Left ventricle myocardium inferior (tissue), 1 donor: ENCODE measurements at regions not wholly inside any gene's neighbourhood (a gene's known extent, or its start where the extent isn't known, plus 50 kb on each side); places are given as distances from the start of the nearest gene placed in this dataset.
A peak's percentile ranks its signal among the peaks of the same experiment; 100 is the strongest.

Source experiments
- DNase-seq: peaks from one replicate; pipeline ENCODE4 v3.0.0-alpha.2; 2020
- H3K27ac ChIP-seq: fragments of 200-600 bp; replicated peaks from 2 replicates; pipeline ENCODE4 v1.8.0; 2021
- H3K27me3 ChIP-seq: fragments of 200-600 bp; 2 replicates; pipeline ENCODE4 v1.8.0; 2021; ENCODE audit warnings: low read depth
- H3K36me3 ChIP-seq: fragments of 200-600 bp; 2 replicates; pipeline ENCODE4 v1.8.0; 2021
- H3K4me1 ChIP-seq: fragments of 200-600 bp; 2 replicates; pipeline ENCODE4 v1.8.0; 2021
- H3K4me3 ChIP-seq: fragments of 200-600 bp; 2 replicates; pipeline ENCODE4 v1.8.0; 2021; ENCODE audit warnings: mild to moderate bottlenecking, moderate library complexity
- H3K9me3 ChIP-seq: fragments of 200-600 bp; replicated peaks from 2 replicates; pipeline ENCODE4 v1.8.0; 2021
- CTCF ChIP-seq: fragments of 200-600 bp; IDR thresholded peaks from 2 replicates; pipeline ENCODE4 v1.8.0; 2021; ENCODE audit warnings: antibody characterized with exemption, mild to moderate bottlenecking, borderline replicate concordance
- intact Hi-C: fragments of 100-400 bp; cut with micrococcal nuclease; formaldehyde crosslinking; loops from one replicate; pipeline ENCODE4 v1.11.0; 2022
- donor health status: DM: no; HTN: yes; CAD: no; lungs with severe emphysema.

GRCh38 chr12:107451246-107451645 is 234.4 kb upstream of the PWP1 start:
- DNase-seq, result no peak
- H3K4me3 ChIP-seq, result no peak overlapping the region
- intact Hi-C loops, result no loop called here

GRCh38 chr12:107454109-107454830 is 231.3 kb upstream of the PWP1 start:
- intact Hi-C loops, result no loop called here
- no peaks in the 10 kb centered on the region for H3K4me1 ChIP-seq

More at GRCh38 chr12:107451246-107451645, 234.4 kb upstream of the PWP1 start:
- no peaks in the 10 kb centered on the region for H3K36me3 ChIP-seq
- H3K4me1 ChIP-seq, result no peaks in the 10 kb centered on the region
- TF ChIP-seq CTCF, result no peak
- no peak overlapping the region for H3K27ac ChIP-seq
- H3K9me3 ChIP-seq, result no peaks in the 10 kb centered on the region
- peaks cover 3% of the 10 kb centered on the region for H3K27me3 ChIP-seq

GRCh38 chr12:107457362-107457935 is 228.2 kb upstream of the PWP1 start:
- Histone ChIP-seq H3K36me3 (no peaks in the 10 kb centered on the region), H3K4me1 (peaks cover 5% of the 10 kb centered on the region), H3K27me3 (no peaks in the 10 kb centered on the region), H3K27ac (no peak overlapping the region), H3K9me3 (no peaks in the 10 kb centered on the region), H3K4me3 (no peak overlapping the region)
- intact Hi-C loops, result no loop called here
- no peak for DNase-seq
- no peak for TF ChIP-seq CTCF

More at GRCh38 chr12:107454109-107454830, 231.3 kb upstream of the PWP1 start:
- Histone ChIP-seq H3K27ac (no peak overlapping the region), H3K4me3 (no peak overlapping the region), H3K27me3 (no peaks in the 10 kb centered on the region), H3K36me3 (no peaks in the 10 kb centered on the region), H3K9me3 (no peaks in the 10 kb centered on the region)
- DNase-seq, result no peak
- no peak for TF ChIP-seq CTCF

GRCh38 chr12:107458163-107458562 is 227.4 kb upstream of the PWP1 start:
- intact Hi-C loops, result no loop called here
- no peak overlapping the region for H3K4me3 ChIP-seq
- peak; percentile 32 for DNase-seq
- no peaks in the 10 kb centered on the region for H3K36me3 ChIP-seq
- TF ChIP-seq CTCF, result no peak
- H3K27me3 ChIP-seq, result no peaks in the 10 kb centered on the region
- H3K4me1 ChIP-seq, result peaks cover 5% of the 10 kb centered on the region
- no peak overlapping the region for H3K27ac ChIP-seq
- no peaks in the 10 kb centered on the region for H3K9me3 ChIP-seq

GRCh38 chr12:107458990-107459389 is 226.6 kb upstream of the PWP1 start:
- H3K36me3 ChIP-seq, result no peaks in the 10 kb centered on the region
- TF ChIP-seq CTCF, result no peak
- H3K4me3 ChIP-seq, result no peak overlapping the region
- no peak for DNase-seq
- H3K27me3 ChIP-seq, result no peaks in the 10 kb centered on the region
- no peaks in the 10 kb centered on the region for H3K9me3 ChIP-seq
- intact Hi-C loops, result no loop called here
- peaks cover 5% of the 10 kb centered on the region for H3K4me1 ChIP-seq
- no peak overlapping the region for H3K27ac ChIP-seq
